Testis (tissue), 2 donors: ENCODE measurements at regions not wholly inside any gene's neighbourhood (a gene's known extent, or its start where the extent isn't known, plus 50 kb on each side); places are given as distances from the start of the nearest gene placed in this dataset.

Experiments
- CTCF ChIP-seq, 3 experiments: fragments of 450-650 bp in 2 of 3; fragments of 200-600 bp in 1 of 3; sonication (generic) in 1 of 3; IDR thresholded peaks; one replicate each; pipeline ENCODE4 v1.5.1; 2016 to 2019; ENCODE audit warnings: antibody characterized with exemption in 3 of 3, mild to moderate bottlenecking in 2 of 3, moderate library complexity in 1 of 3
- POLR2A ChIP-seq: fragments of 450-650 bp; IDR thresholded peaks from one replicate; pipeline ENCODE4 v1.6.1; 2017; ENCODE audit warnings: antibody characterized with exemption, mild to moderate bottlenecking, moderate library complexity

DNA sequence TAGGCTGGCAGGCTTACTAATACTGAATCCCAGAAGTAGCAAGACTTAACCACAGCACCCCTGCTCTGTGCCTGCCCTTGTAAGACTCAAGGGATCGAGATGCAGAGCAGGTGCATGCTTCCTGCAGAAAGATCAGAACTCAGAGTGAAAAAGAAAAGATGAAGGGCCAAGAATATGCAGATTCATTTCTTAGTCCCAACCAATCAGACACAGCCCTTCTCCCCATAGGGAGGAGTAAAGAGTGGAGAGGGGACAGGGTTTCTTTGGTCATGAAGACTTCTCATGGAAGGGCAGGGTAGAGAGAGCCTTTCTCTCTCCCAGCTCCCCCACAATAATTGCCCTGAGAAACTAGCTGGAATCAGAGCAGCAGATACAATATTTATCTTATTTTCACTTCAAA lies 105.6 kb upstream of the MB21D2 start:
- TF ChIP-seq CTCF (IDR thresholded peaks at IDR 0.05) (no peak), POLR2A (no peak)
